Endothelial cell of umbilical vein (primary cell): ENCODE measurements at regions not wholly inside any gene's neighbourhood (a gene's known extent, or its start where the extent isn't known, plus 50 kb on each side); places are given as distances from the start of the nearest gene placed in this dataset.

Source experiments
- BruUV-seq: library from RNA; stranded (reverse); fragments of 400-500 nt; replicated peaks from 2 replicates; lab custom pipeline; 2021; lab: Mats Ljungman, UMichigan
- CTCF ChIA-PET: fragments of 300-600, 350-600 bp; sonication (Branson Sonifier 250); formaldehyde crosslinking; loops from one replicate; lab custom pipeline; 2021; ENCODE audit warnings: antibody characterized with exemption, inconsistent platforms; lab: Charles Lee
- POLR2A ChIA-PET: fragments of 300-600, 350-600 bp; sonication (Branson Sonifier 250); formaldehyde crosslinking; loops from one replicate; lab custom pipeline; 2021; ENCODE audit warnings: antibody characterized with exemption, inconsistent platforms; lab: Charles Lee
- DNase-seq: peaks from one replicate; pipeline ENCODE4 v3.0.0-alpha.2; 2011; ENCODE audit warnings: low read depth, low spot score
- FAIRE-seq: peaks from 2 replicates; lab custom pipeline; 2011; peaks lifted over from hg19 to GRCh38; lab: Jason Lieb, UNC
- H2AFZ ChIP-seq: 2 replicates; pipeline ENCODE4 v1.6.0; 2012; ENCODE audit warnings: low read depth, low read length, control low read depth, inconsistent platforms
- H3K27ac ChIP-seq: 2 replicates; pipeline ENCODE4 v1.5.1; 2011; ENCODE audit warnings: low read depth, mild to moderate bottlenecking, control low read depth, low read length, moderate library complexity; ENCODE audit not compliant: insufficient read depth
- H3K27me3 ChIP-seq, 2 experiments: 2 replicates each; pipeline versions ENCODE4 v1.6.0 to v1.6.1; 2011; ENCODE audit warnings: low read length in 2 of 2, mixed read lengths in 1 of 2; ENCODE audit not compliant: control insufficient read depth in 2 of 2, insufficient read depth in 2 of 2
- H3K36me3 ChIP-seq, 2 experiments: 2 replicates in 1 of 2; 3 replicates in 1 of 2; pipeline ENCODE4 v1.5.1; 2011; ENCODE audit warnings: low read length in 2 of 2, mild to moderate bottlenecking in 1 of 2, moderate library complexity in 1 of 2; ENCODE audit not compliant: control insufficient read depth in 2 of 2, insufficient read depth in 2 of 2; ENCODE audit errors: extremely low read depth in 1 of 2
- H3K4me1 ChIP-seq: 3 replicates; pipeline ENCODE4 v1.5.1; 2011; ENCODE audit warnings: mild to moderate bottlenecking, low read length; ENCODE audit not compliant: control insufficient read depth, insufficient read depth; ENCODE audit errors: extremely low read depth
- H3K4me2 ChIP-seq: 2 replicates; pipeline ENCODE4 v1.6.1; 2011; ENCODE audit warnings: low read length, control low read depth, mixed read lengths; ENCODE audit not compliant: insufficient read depth
- H3K4me3 ChIP-seq, 3 experiments: fragments of 200-600 bp in 1 of 3; sonication (generic), shearing (Covaris generic) in 1 of 3; replicated peaks in 1 of 3; 2 replicates each; pipeline ENCODE4 v1.5.1; 2011 to 2016; ENCODE audit warnings: control low read depth in 3 of 3, low read length in 3 of 3, mild to moderate bottlenecking in 2 of 3, inconsistent platforms in 1 of 3, low read depth in 1 of 3, moderate library complexity in 1 of 3; ENCODE audit not compliant: insufficient read depth in 1 of 3
- H3K79me2 ChIP-seq: 2 replicates; pipeline ENCODE4 v1.6.0; 2012; ENCODE audit warnings: low read length, inconsistent platforms; ENCODE audit not compliant: control insufficient read depth, insufficient read depth
- H3K9ac ChIP-seq: replicated peaks from 2 replicates; pipeline ENCODE3; 2011; ENCODE audit warnings: low read length, control low read depth; ENCODE audit not compliant: insufficient read depth; ENCODE audit errors: extremely low read depth
- H3K9me1 ChIP-seq: replicated peaks from 3 replicates; pipeline ENCODE4 v1.6.0; 2011; ENCODE audit warnings: mild to moderate bottlenecking, low read length; ENCODE audit not compliant: control insufficient read depth, insufficient read depth; ENCODE audit errors: extremely low read depth
- H3K9me3 ChIP-seq: replicated peaks from 2 replicates; pipeline ENCODE4 v1.5.1; 2012; ENCODE audit warnings: low read length, inconsistent platforms; ENCODE audit not compliant: control insufficient read depth, insufficient read depth
- H4K20me1 ChIP-seq: replicated peaks from 2 replicates; pipeline ENCODE3; 2011; ENCODE audit warnings: mild to moderate bottlenecking, low read length; ENCODE audit not compliant: control insufficient read depth, insufficient read depth; ENCODE audit errors: extremely low read depth
- EZH2 ChIP-seq: IDR thresholded peaks from 2 replicates; pipeline ENCODE4 v1.6.1; 2012; ENCODE audit warnings: borderline replicate concordance, low read depth, mild to moderate bottlenecking, moderate library complexity, low read length, inconsistent platforms; ENCODE audit not compliant: severe bottlenecking
- FOS ChIP-seq: IDR thresholded peaks from 2 replicates; pipeline ENCODE4 v1.6.1; 2011; ENCODE audit warnings: mild to moderate bottlenecking, low read length, moderate library complexity, borderline replicate concordance; ENCODE audit not compliant: insufficient read depth
- GATA2 ChIP-seq: IDR thresholded peaks from 2 replicates; pipeline ENCODE4 v1.7.0; 2011; ENCODE audit warnings: low read depth, mild to moderate bottlenecking, moderate library complexity, mixed read lengths, low read length; ENCODE audit not compliant: insufficient read length, insufficient read depth
- JUN ChIP-seq: IDR thresholded peaks from 2 replicates; pipeline ENCODE4 v1.6.1; 2011; ENCODE audit warnings: borderline replicate concordance, low read depth; ENCODE audit not compliant: insufficient read length, insufficient read depth
- MYC ChIP-seq: IDR thresholded peaks from one replicate; pipeline ENCODE4 v1.6.1; 2011; ENCODE audit warnings: mild to moderate bottlenecking, low read depth, low read length
- POLR2A ChIP-seq: IDR thresholded peaks from 2 replicates; pipeline ENCODE4 v1.6.1; 2012; ENCODE audit warnings: low read depth, mild to moderate bottlenecking, control low read depth, low read length
- POLR2AphosphoS5 ChIP-seq: IDR thresholded peaks from 2 replicates; pipeline ENCODE4 v1.6.1; 2012; ENCODE audit warnings: low read depth, mild to moderate bottlenecking, control low read depth, low read length, moderate library complexity; ENCODE audit not compliant: insufficient read depth
- dilution Hi-C: fragments of 300-500 bp; cut with MboI; formaldehyde crosslinking; loops from one replicate; pipeline ENCODE4 v1.15.0; 2019; ENCODE audit warnings: low sequenced_read_pairs; ENCODE audit not compliant: extremely low pct_ligation_motif_present
- intact Hi-C: fragments of 100-400 bp; cut with micrococcal nuclease; formaldehyde crosslinking; loops from one replicate; pipeline ENCODE4 v1.10.0; 2022
- TF ChIP-seq, protein P1 (sequence below): IDR thresholded peaks from 2 replicates; pipeline ENCODE4 v1.6.1; 2011; ENCODE audit not compliant: insufficient read depth, insufficient read length
- TF ChIP-seq, protein P2 (sequence below), 2 donors: IDR thresholded peaks; 1 replicate in 1 of 2; 2 replicates in 1 of 2; pipeline ENCODE4 v1.5.1; 2011; ENCODE audit warnings: low read length in 2 of 2, mild to moderate bottlenecking in 2 of 2, moderate library complexity in 2 of 2, control low read depth in 1 of 2, inconsistent platforms in 1 of 2, low read depth in 1 of 2; ENCODE audit not compliant: insufficient read depth in 1 of 2; ENCODE audit errors: extremely low read depth in 1 of 2

DNA sequence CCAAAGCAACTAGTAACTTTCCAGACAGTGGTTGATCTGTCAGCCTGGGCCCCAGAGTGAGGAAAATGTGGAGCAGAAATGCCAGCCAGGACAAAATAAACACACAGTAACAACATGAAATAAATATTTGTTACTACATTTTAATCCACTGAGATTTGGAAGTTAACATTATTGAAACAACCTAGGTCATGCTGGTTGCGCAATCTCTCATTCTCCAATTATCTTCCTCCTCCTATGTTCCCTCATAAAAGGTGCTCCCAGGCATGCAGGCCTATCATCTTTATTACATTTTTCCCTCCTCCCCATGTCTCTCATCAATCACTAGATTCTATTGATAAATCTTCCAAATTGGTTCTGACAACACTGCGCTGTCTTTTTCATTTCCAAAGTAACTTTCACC, 363.1 kb downstream of the HINT1 start:
- CTCF ChIA-PET, result no interaction called here

DNA sequence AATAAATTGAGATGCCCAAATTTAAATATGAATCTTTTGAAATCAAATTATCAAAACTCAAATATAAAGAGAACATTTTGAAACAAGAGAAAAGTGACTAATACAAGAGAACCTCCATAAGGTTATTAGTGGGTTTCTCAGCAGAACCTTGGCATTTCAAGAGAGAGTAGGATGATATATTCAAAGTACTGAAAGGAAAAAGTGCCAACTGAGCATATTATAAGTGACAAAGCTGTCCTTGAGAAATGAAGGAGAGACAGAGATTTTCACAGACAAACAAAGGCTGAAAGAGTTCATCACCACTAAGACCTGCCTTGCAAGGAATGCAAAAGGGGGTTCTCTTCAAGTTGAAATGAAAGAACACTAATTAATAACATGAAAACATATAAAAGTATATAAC, 366.0 kb downstream of the HINT1 start:
- H3K27me3 ChIP-seq, result no peaks in the 10 kb centered on the region
- POLR2A ChIA-PET, result no interaction called here
- no peak overlapping the region for H3K9ac ChIP-seq
- dilution Hi-C loops, result no loop called here
- no peaks in the 10 kb centered on the region for H3K9me3 ChIP-seq
- H3K27ac ChIP-seq, result no peak overlapping the region
- BruUV-seq, result no TSS peak
- intact Hi-C loops, result no loop called here
- TF ChIP-seq EZH2 (no peak), MYC (no peak), FOS (no peak), JUN (no peak), POLR2A (no peak), GATA2 (no peak), POLR2AphosphoS5 (no peak)
- TF ChIP-seq, protein P1, sequence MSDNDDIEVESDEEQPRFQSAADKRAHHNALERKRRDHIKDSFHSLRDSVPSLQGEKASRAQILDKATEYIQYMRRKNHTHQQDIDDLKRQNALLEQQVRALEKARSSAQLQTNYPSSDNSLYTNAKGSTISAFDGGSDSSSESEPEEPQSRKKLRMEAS, result no peak
- TF ChIP-seq, protein P2, sequence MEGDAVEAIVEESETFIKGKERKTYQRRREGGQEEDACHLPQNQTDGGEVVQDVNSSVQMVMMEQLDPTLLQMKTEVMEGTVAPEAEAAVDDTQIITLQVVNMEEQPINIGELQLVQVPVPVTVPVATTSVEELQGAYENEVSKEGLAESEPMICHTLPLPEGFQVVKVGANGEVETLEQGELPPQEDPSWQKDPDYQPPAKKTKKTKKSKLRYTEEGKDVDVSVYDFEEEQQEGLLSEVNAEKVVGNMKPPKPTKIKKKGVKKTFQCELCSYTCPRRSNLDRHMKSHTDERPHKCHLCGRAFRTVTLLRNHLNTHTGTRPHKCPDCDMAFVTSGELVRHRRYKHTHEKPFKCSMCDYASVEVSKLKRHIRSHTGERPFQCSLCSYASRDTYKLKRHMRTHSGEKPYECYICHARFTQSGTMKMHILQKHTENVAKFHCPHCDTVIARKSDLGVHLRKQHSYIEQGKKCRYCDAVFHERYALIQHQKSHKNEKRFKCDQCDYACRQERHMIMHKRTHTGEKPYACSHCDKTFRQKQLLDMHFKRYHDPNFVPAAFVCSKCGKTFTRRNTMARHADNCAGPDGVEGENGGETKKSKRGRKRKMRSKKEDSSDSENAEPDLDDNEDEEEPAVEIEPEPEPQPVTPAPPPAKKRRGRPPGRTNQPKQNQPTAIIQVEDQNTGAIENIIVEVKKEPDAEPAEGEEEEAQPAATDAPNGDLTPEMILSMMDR (IDR thresholded peaks at IDR 0.05; ENCODE audit: extremely low read depth in 1 of 2, insufficient read depth in 1 of 2, low read depth in 1 of 2, low read length in 2 of 2), result no peak
- H3K4me1 ChIP-seq, result no peaks in the 10 kb centered on the region
- no peak for FAIRE-seq
- no peaks in the 10 kb centered on the region for H3K79me2 ChIP-seq
- CTCF ChIA-PET, result no interaction called here
- H2AFZ ChIP-seq, result no peak overlapping the region
- no peaks in the 10 kb centered on the region for H3K36me3 ChIP-seq
- H3K9me1 ChIP-seq, result no peaks in the 10 kb centered on the region
- no peaks in the 10 kb centered on the region for H4K20me1 ChIP-seq
- no peak overlapping the region for H3K4me2 ChIP-seq
- no peak overlapping the region for H3K4me3 ChIP-seq
- DNase-seq, result no peak

More for the DNA sequence above, 363.1 kb downstream of the HINT1 start:
- Histone ChIP-seq H3K9ac (no peak overlapping the region), H3K9me3 (no peaks in the 10 kb centered on the region), H4K20me1 (no peaks in the 10 kb centered on the region), H2AFZ (no peak overlapping the region), H3K4me1 (no peaks in the 10 kb centered on the region), H3K79me2 (no peaks in the 10 kb centered on the region), H3K4me3 (no peak overlapping the region), H3K27me3 (no peaks in the 10 kb centered on the region), H3K36me3 (no peaks in the 10 kb centered on the region), H3K4me2 (no peak overlapping the region), H3K9me1 (no peaks in the 10 kb centered on the region), H3K27ac (no peak overlapping the region)
- POLR2A ChIA-PET, result no interaction called here
- TF ChIP-seq POLR2A, result no peak
- TF ChIP-seq MYC, result no peak
- TF ChIP-seq GATA2, result no peak
- DNase-seq (no peak), FAIRE-seq (no peak)
- dilution Hi-C loops, result no loop called here
- no TSS peak for BruUV-seq
- intact Hi-C loops, result no loop called here
